NCI-H2196 (cell line): ENCODE measurements at regions not wholly inside any gene's neighbourhood (a gene's known extent, or its start where the extent isn't known, plus 50 kb on each side); places are given as distances from the start of the nearest gene placed in this dataset.
A peak's percentile ranks its signal among the peaks of the same experiment; 100 is the strongest.

Experiments
- DNase-seq: peaks from one replicate; lab custom pipeline; 2025; ENCODE audit not compliant: unreplicated experiment; lab: John Stamatoyannopoulos, UW

DNA sequence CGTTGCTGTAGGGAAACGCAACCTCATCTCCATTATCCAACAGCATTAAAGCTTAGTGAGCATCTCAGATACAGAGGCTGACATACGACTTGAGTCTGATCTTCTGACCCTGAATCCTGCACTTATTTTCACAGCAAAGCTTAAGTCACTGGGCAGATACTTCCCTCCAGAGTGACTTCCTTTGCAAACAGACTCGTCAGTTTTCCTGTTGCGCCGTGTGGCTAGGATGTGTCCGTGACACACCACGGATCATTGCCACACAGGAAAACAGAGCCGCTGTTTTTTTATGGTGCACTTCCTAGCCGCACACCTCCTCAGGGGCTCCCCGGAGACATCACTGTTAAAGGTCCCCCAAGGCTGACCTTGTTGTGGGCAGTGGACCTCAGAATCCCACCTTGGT, 94.9 kb upstream of the MKI67 start:
- no peak for DNase-seq

DNA sequence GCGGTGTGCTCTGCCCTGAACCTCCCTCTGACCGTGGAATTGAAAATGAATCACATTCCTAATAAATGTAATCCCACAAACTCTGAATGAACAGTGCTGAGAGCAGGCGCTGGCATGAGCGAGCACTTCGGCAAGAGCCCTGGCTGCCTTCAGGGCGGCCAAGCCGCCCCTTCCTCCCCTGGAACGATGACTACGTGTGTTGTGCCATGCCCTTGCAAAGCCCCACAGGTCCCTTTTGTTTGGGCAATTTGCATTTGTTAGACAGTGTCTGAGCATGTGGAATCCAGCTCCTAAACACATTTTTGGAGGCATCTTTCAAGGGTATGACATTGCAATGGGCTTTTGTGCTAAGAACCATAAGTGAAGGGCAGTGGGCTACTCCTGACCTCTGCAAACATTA, 95.6 kb upstream of the MKI67 start:
- DNase-seq, result no peak

DNA sequence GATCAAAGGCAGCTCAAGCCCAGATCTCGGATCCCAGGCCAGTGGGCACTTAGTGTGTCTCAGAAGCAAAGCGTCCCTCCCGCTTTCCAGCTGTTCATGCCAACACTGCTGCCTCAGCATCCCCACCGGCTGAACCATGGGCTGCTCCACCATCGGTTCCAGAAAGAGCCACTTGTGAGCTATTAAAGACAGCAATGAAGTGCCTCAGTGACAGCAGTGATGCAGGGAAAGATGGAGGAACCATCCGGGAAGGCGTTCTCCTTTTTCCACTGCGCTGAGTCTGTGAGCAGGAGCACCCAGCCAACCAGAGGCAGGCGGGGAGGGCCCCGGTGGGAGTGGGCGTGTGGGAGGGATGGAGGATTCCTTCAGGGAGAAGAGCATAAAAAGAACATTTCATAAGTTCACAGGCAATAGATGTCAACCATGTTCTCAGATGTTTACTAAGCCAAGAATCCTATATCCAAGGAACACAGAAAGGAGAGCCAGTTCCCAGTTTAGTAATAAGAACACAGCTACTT, 96.2 kb upstream of the MKI67 start:
- DNase-seq, result no peak

DNA sequence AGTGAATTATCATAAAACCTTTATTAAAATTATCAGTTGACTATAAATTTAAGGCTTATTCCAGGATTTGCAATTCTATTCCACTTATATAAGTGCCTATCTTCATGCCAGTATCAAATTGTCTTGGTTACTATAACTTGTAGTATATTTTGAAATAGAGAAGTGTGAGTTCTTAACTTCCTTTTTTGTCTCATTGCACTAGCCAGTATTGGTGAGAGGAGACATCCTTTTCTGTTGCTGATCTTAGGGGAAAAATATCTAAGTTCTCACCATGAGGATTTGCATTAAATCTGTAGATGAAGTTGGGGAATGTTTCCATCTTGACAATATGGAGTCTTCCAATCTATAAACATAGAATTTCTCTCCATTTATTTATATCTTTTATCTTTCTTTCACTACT, 104.2 kb upstream of the MKI67 start:
- DNase-seq, result no peak

DNA sequence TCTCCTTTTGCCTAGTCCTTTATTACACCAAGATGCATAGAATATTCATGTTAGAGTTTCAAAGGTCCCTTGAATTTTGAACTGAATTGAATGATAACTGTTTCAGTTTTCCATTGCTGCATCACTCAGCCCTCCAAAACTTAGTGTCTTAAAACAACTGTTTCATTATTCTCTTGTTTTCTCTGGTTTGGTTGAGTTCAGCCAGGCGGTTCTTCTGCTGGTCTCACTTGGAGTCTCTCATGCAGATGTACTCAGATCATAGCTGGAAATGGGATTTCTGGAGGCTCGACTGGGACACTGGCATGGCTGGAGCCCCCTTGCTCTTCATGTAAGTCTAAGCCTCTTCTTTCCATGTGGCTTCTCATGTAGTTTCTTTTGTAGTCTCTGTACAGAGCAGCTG, 107.2 kb upstream of the MKI67 start:
- no peak for DNase-seq

DNA sequence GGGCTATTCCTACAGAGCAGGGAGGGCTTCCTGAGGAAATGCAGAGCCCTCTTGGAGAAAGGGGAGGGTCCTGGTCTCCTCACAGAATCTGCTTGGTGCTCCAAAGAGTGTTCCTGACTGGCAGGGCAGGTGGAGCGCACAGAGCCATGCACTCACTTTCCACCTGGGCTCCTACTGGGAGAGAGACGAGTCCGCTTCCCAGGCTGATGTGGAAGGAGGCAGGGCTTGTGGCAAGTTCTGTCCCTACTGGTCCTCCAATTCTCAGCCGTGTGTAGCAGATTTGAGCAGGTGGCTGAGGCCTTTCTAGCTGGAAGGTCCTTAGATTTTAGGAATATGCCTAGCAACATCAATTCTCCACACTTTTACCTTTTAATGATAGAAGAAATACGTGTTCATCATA, 111.5 kb upstream of the MKI67 start:
- no peak for DNase-seq

DNA sequence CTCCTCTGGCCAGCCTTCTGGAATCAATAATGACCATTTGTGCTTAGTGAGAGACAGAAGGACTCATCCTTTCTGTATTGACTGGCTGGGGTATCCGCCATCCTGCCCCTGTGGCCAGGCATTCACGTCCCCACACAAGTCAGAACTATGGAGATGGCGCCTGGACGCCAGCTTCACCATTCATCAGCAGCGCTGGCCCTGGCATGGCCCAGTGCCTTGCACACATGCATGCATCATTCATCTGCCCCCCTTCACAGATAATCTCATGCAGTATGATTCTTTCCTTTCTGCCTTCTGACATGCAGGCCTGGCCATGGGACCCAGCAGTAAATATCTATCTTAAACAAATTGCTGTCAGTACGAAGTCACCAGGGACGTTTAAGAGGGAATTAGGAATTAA, 114.8 kb upstream of the MKI67 start:
- no peak for DNase-seq

DNA sequence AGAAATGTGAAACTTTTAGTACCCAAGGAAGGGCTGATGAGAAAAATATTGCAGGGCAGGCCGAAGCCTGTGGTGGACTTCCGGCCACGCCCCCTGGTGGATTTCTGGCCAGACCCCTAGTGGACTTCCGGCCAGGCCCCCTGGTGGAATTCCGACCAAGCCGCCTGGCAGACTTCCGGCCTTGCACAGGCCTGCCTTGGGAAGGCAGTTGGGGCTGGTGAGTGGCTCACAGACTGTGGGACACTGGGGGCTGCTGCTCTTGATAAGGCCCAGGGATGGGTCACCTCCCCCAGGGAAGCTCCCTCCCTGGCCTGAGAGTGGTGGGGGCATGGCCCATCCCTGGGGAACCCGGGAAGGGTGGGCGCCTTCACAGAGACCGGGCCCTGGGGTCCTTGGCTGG, 116.4 kb upstream of the MKI67 start:
- no peak for DNase-seq

DNA sequence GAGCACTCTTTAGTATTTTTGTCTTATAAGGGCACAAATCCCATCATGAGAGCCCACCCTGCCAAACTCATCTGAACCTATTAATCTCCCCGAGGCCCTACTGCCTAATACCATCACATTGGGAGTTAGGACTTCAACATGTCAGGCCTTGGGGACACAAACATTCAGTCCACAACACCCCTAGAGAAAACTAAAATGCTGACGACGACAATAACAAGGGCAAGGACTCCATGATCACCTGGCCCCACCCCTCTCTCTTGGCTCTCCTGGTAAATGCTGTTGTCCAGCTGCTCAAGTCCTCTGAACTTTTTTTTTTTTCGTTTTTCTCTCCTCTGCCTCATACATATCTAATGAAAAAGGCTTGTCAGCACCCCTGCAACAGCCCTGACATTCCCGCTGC, 118.8 kb upstream of the MKI67 start:
- no peak for DNase-seq

DNA sequence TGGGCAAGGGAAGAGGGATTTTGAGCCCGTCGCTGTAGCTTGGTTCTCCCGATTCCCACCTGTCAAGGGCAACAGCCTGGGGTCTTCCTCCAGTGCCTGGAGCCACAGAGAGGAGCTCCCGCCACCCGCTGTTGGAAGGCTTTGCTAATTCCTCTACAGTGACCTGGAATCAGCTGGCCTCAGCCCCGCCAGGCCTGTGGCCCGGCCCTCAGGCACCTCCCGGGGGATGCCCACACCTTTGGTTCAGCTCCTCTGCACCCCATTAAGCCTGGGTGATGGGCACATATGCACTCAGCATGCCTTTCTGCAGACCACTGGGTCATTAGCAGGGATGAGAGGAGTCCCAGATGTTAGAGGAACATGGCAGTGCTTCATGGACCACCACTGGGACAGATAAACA, 121.4 kb upstream of the MKI67 start:
- no peak for DNase-seq

DNA sequence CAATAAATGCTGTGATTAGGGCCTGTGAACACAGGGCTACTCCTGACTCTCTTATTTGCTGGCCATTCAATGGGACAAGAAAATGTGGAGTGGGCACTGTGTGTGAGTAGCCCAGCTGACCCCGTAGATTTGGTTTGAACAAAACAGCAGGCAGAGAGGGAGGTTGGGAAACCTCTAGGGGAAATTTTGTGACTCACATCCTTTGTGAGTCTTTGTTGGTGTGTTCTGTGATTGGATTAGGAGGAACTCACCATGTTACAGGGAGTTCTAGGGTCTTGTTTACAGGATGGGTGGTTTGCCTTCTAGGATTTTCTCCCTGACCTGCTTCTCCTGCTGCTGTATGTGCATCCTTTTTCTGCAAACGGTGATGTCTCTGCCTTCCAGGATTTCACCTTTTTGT, 128.3 kb upstream of the MKI67 start:
- DNase-seq, result no peak

DNA sequence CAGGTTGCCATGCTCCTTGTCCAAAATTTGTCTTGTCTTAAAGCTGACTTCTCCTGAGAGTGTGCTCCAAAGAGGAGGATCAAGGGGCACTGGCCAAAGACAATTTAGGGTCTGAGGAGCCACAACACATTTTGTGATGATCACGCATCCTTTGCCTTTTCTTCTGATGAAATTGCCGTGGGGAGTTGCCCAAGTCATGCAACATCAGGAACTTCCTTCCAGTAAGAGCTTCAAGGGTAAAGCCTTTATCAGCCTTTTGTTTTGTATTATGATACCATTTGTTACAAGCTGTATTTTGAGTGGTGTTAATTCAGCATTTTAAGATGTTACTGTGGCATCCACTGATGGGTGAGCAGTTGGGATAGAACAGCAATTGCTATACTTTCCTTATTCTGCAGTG, 131.2 kb upstream of the MKI67 start:
- no peak for DNase-seq

DNA sequence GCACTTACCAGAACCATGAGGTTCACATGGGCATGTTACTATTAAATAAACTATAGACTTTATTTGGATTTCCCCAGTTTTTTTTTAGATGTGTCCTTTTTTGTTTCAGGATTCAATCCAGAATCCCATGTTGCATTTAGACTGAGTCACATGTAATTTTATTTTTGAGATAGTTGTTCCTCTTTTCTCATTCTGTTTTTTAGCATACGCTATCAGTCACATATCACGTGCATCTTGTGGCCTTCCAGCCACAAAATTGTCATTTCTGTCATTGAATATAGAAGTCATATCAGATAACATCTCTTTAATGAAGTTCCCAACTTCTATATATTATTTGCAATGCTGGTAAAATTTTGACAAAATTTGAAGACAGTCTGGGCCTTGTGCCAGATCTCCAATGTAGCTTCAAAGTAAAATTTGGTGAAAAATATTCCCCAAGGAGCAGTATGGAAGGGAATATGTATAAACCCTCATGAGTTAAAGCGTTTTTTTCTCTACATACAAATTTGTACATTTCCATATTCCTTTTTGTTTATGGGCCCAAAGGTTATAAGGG, 132.3 kb upstream of the MKI67 start:
- DNase-seq, result no peak

DNA sequence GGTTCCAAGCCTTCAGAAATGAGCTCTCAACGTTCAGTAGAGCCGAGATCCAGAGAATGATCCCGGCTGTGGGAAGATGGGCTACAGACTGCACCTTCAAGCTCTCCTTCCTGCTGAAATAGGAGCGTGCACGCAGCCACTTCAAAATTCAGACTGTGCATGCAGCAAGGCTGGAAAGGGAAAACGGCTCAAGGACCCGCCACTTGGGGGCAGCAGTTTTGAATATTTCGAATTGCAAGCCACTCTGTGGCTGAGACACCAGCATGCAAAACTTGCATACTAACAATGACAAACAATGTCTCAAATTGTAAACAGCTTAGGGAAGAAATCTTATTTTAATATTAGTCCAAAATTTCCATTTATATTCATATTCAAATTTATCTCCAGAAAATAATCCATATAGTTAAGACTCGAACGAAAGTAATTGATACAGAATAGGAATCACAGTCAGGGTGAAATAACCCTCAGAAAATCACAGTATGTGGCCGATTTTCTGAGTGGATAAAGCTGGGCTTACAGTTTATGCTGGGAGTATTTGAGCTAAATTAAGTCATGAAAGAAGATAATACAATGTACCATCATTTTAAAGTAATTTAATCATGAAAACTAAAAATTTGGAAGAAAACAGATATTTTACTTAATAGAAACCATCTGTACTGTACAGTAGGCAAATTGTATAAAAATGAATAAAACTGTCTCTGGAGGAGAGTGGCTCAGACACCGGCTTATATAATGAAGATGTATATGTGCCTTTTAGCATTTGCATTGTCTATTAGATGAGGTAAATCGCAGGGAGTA, 137.9 kb upstream of the MKI67 start:
- peak; percentile 40 for DNase-seq

DNA sequence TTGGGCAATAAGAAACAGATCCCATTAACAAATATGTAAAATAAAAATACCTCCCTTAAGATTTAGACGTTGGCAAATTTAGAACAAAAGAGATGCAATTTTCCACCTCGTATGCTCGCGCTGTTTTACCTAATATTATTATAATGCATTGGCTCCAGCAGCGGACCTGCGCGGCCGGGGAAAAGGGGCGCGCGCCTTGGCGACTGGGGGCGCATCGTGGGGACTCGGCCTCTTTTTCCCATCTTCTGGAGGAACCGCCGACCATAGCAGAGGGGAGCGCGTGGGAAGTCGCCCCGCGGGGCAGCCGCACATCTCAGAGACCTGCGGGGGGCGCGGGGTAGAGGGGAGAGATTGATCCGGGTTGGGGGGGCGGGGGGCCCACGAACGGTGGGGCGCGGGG, 139.4 kb upstream of the MKI67 start:
- no peak for DNase-seq

DNA sequence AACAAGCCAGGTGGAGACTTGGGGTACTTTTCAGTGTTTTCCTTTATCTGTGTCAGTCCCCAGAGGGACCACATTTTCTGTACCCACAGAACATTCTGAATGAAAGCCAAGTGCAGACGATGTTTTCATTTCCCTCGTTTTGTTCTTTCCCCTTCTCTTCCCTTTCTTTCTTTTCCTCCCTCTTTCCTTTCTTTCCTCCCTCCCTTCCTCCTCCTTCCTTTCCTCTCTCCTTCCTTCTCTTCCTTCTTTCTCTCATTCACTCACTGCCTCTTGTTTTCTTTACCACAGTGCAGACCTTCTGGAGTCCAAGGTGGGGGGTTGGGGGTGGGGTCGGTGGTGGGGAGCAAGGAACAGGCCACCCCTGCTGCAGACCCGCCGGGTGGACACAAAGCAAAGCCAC, 141.4 kb upstream of the MKI67 start:
- no peak for DNase-seq

DNA sequence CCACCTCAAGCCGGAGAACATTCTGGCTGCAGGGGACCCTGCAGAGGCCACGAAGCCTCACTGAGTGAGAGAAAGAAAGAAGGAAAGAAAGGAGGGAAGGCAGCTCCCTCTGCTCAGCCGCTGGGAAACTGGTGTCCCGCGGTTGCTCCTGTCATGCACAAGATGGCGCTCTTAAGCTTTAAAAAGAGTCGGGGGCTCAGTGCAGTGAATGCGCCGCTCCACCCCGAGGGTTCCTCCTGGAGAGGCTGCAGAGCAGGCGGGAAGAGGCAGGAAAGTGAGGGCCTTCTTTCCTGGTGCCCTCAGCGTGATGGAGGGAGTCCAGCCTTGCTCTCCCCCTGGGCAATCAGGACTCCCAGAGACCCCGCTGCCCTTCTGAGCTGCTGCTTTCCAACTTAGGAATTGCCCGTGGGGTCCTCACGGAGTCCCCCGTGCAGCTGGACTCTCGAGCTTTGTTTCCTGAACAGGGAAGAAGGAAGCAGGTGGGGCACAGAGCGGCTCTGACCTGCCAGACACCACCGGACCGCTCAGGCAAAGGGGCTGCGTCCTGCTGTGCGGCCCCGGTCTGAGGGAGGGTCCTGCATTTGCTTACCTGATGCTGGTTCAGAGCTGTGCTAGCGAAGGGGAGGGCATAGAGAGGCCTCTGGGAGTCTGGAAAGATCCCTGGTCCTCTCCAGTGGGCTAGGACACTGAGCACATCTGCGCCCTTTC, 141.9 kb upstream of the MKI67 start:
- peak; percentile 20 for DNase-seq

DNA sequence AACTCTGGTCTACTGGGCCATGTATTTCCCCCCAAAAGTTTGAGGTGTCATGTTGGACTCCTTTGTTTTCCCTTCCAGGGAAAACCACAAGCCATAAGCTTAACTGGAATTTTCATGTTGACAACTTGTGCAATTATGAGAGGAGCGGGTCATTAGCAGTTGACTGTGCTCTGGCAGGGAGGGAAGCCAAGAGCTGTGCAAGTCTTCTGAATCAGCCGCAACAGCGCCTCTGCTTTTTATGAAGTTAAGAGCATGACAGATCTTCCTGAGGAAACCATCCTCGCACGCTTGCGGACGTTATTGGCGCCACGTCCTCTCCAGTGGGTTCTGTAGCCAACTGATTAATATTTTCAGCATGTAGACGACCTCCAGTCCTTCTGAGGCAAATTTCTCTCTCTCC, 148.7 kb upstream of the MKI67 start:
- DNase-seq, result no peak

DNA sequence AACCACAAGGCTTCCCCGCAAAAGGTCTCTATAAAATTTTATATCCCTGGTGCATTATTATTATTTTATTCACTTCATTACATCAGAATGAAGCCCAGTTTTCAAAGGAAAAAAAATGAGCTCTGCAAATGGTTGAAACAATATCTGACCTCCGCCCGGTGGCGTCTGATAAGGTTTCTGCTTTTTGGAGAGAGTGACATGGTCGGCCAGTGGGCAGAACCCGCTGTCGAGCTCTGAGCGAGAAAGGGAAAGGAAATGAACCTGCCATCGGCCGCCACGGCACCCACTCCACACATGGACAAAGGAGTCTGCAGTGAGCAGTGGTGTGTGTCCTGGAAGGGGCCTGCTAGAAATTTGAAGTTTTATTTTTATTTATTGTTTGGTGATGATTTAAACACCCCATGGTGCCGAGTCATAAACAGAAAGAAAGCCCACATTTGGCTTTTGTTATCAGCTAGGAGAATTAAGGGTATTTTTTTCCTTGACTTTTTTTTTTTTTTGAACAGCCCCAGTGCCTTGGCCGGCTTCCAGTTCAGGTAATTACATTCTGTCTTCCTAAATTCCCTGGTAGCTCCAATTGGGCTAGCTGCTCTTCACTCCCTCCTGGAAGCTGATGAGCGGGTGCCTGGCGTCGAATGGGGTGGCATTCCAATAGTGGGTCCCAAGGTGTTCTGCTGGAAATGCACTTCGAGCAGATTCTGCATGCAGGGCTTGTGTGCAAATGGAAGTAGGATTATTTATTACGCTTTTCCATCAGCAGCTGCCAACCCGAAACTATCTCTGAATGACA, 149.4 kb upstream of the MKI67 start:
- no peak for DNase-seq

DNA sequence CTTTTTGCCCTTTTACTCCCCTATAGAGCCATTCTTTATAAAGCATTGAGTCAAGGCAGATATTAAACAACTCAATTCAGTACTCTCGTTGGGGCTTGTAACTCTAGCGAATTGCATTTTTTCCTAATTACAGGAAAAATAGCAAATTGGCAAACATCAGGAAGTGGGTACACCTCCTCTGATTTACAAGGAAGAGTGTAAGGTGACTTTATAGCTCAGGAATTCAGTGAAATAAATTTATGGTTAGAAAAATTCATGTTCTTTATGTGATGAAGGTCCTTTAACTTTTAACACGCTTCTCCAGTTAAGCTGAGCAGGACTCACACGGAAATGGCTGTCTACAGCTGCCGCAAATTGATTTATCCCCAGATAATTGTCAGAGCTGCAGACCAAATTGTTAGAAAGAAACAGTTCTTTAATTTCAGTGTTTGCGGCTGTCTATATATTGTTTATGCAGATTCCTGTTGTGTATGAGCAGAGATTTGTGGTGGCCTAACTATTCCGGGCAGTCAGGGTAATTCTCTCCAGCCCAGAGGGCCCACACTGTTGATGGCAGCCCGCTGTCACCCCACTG, 151.1 kb upstream of the MKI67 start:
- no peak for DNase-seq

DNA sequence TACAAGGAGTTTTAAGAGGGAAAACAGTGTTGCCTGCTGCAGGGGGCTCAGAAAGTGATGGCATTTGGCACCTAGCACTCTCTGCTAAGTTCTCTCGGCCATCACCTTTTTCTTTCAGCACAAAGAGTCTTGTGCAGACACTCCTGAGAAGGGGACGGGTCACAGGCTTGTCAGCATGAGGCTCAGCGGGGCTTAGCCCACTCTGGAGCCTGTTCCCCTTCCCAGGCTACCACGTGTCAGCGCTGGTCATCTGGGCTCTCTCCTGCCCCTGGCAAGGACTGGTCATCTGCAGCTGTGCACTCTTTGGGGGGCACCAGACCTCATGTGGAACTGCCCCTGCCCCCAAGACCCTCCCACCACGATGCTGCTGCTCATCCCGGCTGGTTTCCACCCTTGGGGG, 152.1 kb upstream of the MKI67 start:
- no peak for DNase-seq
